ENCODE measurements at regions not wholly inside any gene's neighbourhood (a gene's known extent, or its start where the extent isn't known, plus 50 kb on each side); places are given as distances from the start of the nearest gene placed in this dataset.

DNA sequence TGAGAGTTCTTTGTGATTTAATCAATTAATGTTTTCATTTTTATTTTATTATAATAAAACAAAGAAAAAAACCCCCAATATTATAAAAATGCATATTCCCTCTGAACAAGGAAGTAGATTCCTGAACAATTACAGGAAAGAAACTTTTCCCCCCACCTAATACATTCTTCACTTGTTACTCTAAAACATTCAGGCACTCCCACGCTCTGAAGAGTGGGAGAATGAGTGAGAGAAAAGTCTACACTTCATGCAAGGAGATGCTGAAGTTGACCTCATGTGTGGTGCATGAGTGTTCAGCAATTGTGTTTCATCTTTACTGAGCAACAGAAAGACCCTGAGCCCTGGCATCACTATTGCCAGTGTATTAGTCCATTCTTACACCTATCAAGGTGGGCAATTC lies 244.2 kb upstream of the IGFBP3 start:
- DNase-seq = no peak
- Histone ChIP-seq H2BK5ac (ENCODE audit: low read depth, low read length, poor library complexity, severe bottlenecking) (no peak overlapping the region), H2BK15ac (ENCODE audit: low read depth, poor library complexity, severe bottlenecking) (no peak overlapping the region), H3K18ac (ENCODE audit: low read depth in 1 of 2, low read length in 2 of 2) (no peak overlapping the region), H3K27ac (ENCODE audit: low read length, poor library complexity, severe bottlenecking) (no peak overlapping the region), H3K4me2 (ENCODE audit: low read length, poor library complexity, severe bottlenecking) (no peak overlapping the region), H3K79me1 (replicated peaks; ENCODE audit: low read length, poor library complexity, severe bottlenecking) (no peaks in the 10 kb centered on the region), H3K4me3 (ENCODE audit: insufficient read depth in 1 of 2, low read depth in 1 of 2, low read length in 2 of 2) (no peak overlapping the region), H3K4me1 (ENCODE audit: control insufficient read depth, insufficient read depth, low read depth, low read length) (peaks cover 5% of the 10 kb centered on the region), H3K9me3 (ENCODE audit: control insufficient read depth, low read length) (no peaks in the 10 kb centered on the region), H3K4ac (ENCODE audit: low read depth in 1 of 2, low read length in 2 of 2) (no peak overlapping the region), H2AFZ (ENCODE audit: low read depth, low read length) (no peak overlapping the region), H2BK120ac (ENCODE audit: low read depth, low read length) (no peak overlapping the region), H2BK12ac (ENCODE audit: low read length in 2 of 2) (no peak overlapping the region), H3K9ac (ENCODE audit: low read length) (no peak overlapping the region), H3K27me3 (ENCODE audit: control insufficient read depth in 1 of 2, insufficient read depth in 1 of 2, low read length in 2 of 2) (no peaks in the 10 kb centered on the region), H3K36me3 (ENCODE audit: control insufficient read depth in 1 of 2, insufficient read depth in 2 of 2, low read depth in 1 of 2, low read length in 2 of 2) (no peaks in the 10 kb centered on the region), H3K23ac (ENCODE audit: low read length in 2 of 2) (no peak overlapping the region), H2AK5ac (ENCODE audit: low read length, severe bottlenecking) (no peak overlapping the region), H3K14ac (ENCODE audit: low read length in 2 of 2) (no peak overlapping the region), H4K8ac (ENCODE audit: low read length) (no peak overlapping the region), H4K91ac (ENCODE audit: low read length) (no peak overlapping the region)
- WGBS = 67% methylated on average over 1 of the region's 1 CpG

DNA sequence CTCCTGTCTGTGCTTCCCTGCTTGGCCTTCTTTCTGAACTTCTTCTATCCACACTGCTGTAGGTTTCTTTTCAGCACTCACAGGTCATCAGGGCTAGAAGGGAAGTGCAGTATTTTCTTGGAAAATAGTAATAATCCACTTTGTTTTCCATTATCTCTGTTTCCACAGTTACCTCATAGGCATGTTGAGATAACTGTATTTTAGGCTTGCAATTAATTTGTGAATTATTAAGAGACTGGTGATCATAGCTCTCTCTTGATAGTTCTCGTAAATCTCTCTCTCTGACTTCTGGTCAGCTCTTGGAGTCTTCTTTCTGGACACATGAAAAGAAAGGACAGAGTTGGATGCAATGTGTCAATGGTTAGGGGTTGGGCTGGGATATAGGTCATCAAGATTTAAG lies 243.6 kb upstream of the IGFBP3 start:
- Histone ChIP-seq H2AFZ (ENCODE audit: low read depth, low read length) (no peak overlapping the region), H3K27me3 (ENCODE audit: control insufficient read depth in 1 of 2, insufficient read depth in 1 of 2, low read length in 2 of 2) (no peaks in the 10 kb centered on the region), H3K27ac (ENCODE audit: low read length, poor library complexity, severe bottlenecking) (no peak overlapping the region), H2BK5ac (ENCODE audit: low read depth, low read length, poor library complexity, severe bottlenecking) (no peak overlapping the region), H3K4ac (ENCODE audit: low read depth in 1 of 2, low read length in 2 of 2) (no peak overlapping the region), H2BK120ac (ENCODE audit: low read depth, low read length) (no peak overlapping the region), H3K79me1 (replicated peaks; ENCODE audit: low read length, poor library complexity, severe bottlenecking) (no peaks in the 10 kb centered on the region), H2AK5ac (ENCODE audit: low read length, severe bottlenecking) (no peak overlapping the region), H2BK12ac (ENCODE audit: low read length in 2 of 2) (no peak overlapping the region), H3K36me3 (ENCODE audit: control insufficient read depth in 1 of 2, insufficient read depth in 2 of 2, low read depth in 1 of 2, low read length in 2 of 2) (no peaks in the 10 kb centered on the region), H3K4me3 (ENCODE audit: insufficient read depth in 1 of 2, low read depth in 1 of 2, low read length in 2 of 2) (no peak overlapping the region), H3K14ac (ENCODE audit: low read length in 2 of 2) (no peak overlapping the region), H3K4me1 (ENCODE audit: control insufficient read depth, insufficient read depth, low read depth, low read length) (peaks cover 5% of the 10 kb centered on the region), H3K23ac (ENCODE audit: low read length in 2 of 2) (no peak overlapping the region), H3K18ac (ENCODE audit: low read depth in 1 of 2, low read length in 2 of 2) (no peak overlapping the region), H4K91ac (ENCODE audit: low read length) (no peak overlapping the region), H3K4me2 (ENCODE audit: low read length, poor library complexity, severe bottlenecking) (no peak overlapping the region), H3K9me3 (ENCODE audit: control insufficient read depth, low read length) (no peaks in the 10 kb centered on the region), H2BK15ac (ENCODE audit: low read depth, poor library complexity, severe bottlenecking) (no peak overlapping the region), H3K9ac (ENCODE audit: low read length) (no peak overlapping the region), H4K8ac (ENCODE audit: low read length) (no peak overlapping the region)
- WGBS = 95% methylated on average over 1 of the region's 1 CpG
- no peak for DNase-seq

- Histone ChIP-seq H2BK15ac (ENCODE audit: low read depth, poor library complexity, severe bottlenecking) (no peak overlapping the region), H2BK120ac (ENCODE audit: low read depth, low read length) (no peak overlapping the region), H3K36me3 (ENCODE audit: control insufficient read depth in 1 of 2, insufficient read depth in 2 of 2, low read depth in 1 of 2, low read length in 2 of 2) (no peaks in the 10 kb centered on the region), H2AFZ (ENCODE audit: low read depth, low read length) (no peak overlapping the region), H3K14ac (ENCODE audit: low read length in 2 of 2) (peak overlapping the region in 1 of 2 experiments; percentile 19), H3K4me2 (ENCODE audit: low read length, poor library complexity, severe bottlenecking) (no peak overlapping the region), H2AK5ac (ENCODE audit: low read length, severe bottlenecking) (no peak overlapping the region), H4K91ac (ENCODE audit: low read length) (no peak overlapping the region), H3K4me3 (ENCODE audit: insufficient read depth in 1 of 2, low read depth in 1 of 2, low read length in 2 of 2) (no peak overlapping the region), H2BK5ac (ENCODE audit: low read depth, low read length, poor library complexity, severe bottlenecking) (no peak overlapping the region), H3K4ac (ENCODE audit: low read depth in 1 of 2, low read length in 2 of 2) (no peak overlapping the region), H3K27ac (ENCODE audit: low read length, poor library complexity, severe bottlenecking) (no peak overlapping the region), H3K27me3 (ENCODE audit: control insufficient read depth in 1 of 2, insufficient read depth in 1 of 2, low read length in 2 of 2) (no peaks in the 10 kb centered on the region), H4K8ac (ENCODE audit: low read length) (no peak overlapping the region), H3K4me1 (ENCODE audit: control insufficient read depth, insufficient read depth, low read depth, low read length) (peaks cover 3% of the 10 kb centered on the region), H2BK12ac (ENCODE audit: low read length in 2 of 2) (no peak overlapping the region), H3K18ac (ENCODE audit: low read depth in 1 of 2, low read length in 2 of 2) (no peak overlapping the region), H3K23ac (ENCODE audit: low read length in 2 of 2) (no peak overlapping the region), H3K9ac (ENCODE audit: low read length) (no peak overlapping the region), H3K9me3 (ENCODE audit: control insufficient read depth, low read length) (no peaks in the 10 kb centered on the region), H3K79me1 (replicated peaks; ENCODE audit: low read length, poor library complexity, severe bottlenecking) (no peaks in the 10 kb centered on the region)
- no CpG with 5 or more reads among the region's 1 CpG for WGBS
- no peak for DNase-seq
Observed at GRCh38 chr7:46163246-46163645, 242.2 kb upstream of the IGFBP3 start.

DNA sequence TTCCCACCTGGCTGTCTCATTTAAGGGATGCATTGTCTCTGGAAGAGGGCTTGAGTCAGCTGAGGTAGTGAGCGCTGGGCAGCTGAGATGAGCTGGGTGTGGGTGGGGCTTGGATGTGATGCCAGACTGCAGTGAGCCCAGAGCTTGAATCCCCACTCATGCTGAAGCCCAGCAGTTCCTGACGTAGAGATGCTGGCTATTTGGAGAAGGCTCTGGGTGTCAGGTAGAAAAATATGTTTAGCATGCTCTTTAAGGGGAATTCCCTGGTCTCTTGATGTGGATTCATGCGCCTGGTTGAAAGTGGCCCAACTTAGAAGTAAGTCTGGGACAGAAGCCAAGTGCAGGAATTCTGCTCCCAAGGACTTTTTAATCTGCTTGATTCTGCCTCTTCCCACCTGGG lies 241.5 kb upstream of the IGFBP3 start:
- no peak overlapping the region for H3K9ac ChIP-seq (ENCODE audit: low read length)
- H4K8ac ChIP-seq (ENCODE audit: low read length) = no peak overlapping the region
- no peak overlapping the region for H2AK5ac ChIP-seq (ENCODE audit: low read length, severe bottlenecking)
- WGBS = 88% methylated on average over 3 of the region's 3 CpGs
- H2BK5ac ChIP-seq (ENCODE audit: low read depth, low read length, poor library complexity, severe bottlenecking) = no peak overlapping the region
- no peak overlapping the region for H3K4me2 ChIP-seq (ENCODE audit: low read length, poor library complexity, severe bottlenecking)
- no peak overlapping the region for H2BK15ac ChIP-seq (ENCODE audit: low read depth, poor library complexity, severe bottlenecking)
- no peak overlapping the region for H3K4ac ChIP-seq (ENCODE audit: low read depth in 1 of 2, low read length in 2 of 2)
- H4K91ac ChIP-seq (ENCODE audit: low read length) = no peak overlapping the region
- H3K23ac ChIP-seq (ENCODE audit: low read length in 2 of 2) = no peak overlapping the region
- H3K4me3 ChIP-seq (ENCODE audit: insufficient read depth in 1 of 2, low read depth in 1 of 2, low read length in 2 of 2) = no peak overlapping the region
- no peak overlapping the region for H2BK12ac ChIP-seq (ENCODE audit: low read length in 2 of 2)
- no peaks in the 10 kb centered on the region for H3K27me3 ChIP-seq (ENCODE audit: control insufficient read depth in 1 of 2, insufficient read depth in 1 of 2, low read length in 2 of 2)
- H3K79me1 ChIP-seq (replicated peaks; ENCODE audit: low read length, poor library complexity, severe bottlenecking) = no peaks in the 10 kb centered on the region
- H3K9me3 ChIP-seq (ENCODE audit: control insufficient read depth, low read length) = no peaks in the 10 kb centered on the region
- H3K14ac ChIP-seq (ENCODE audit: low read length in 2 of 2) = no peak overlapping the region
- H3K18ac ChIP-seq (ENCODE audit: low read depth in 1 of 2, low read length in 2 of 2) = no peak overlapping the region
- H3K36me3 ChIP-seq (ENCODE audit: control insufficient read depth in 1 of 2, insufficient read depth in 2 of 2, low read depth in 1 of 2, low read length in 2 of 2) = no peaks in the 10 kb centered on the region
- DNase-seq = no peak
- no peak overlapping the region for H2AFZ ChIP-seq (ENCODE audit: low read depth, low read length)
- no peak overlapping the region for H2BK120ac ChIP-seq (ENCODE audit: low read depth, low read length)
- H3K27ac ChIP-seq (ENCODE audit: low read length, poor library complexity, severe bottlenecking) = no peak overlapping the region
- peaks cover 3% of the 10 kb centered on the region for H3K4me1 ChIP-seq (ENCODE audit: control insufficient read depth, insufficient read depth, low read depth, low read length)

Measured in mesenchymal stem cell (in vitro differentiated cells and primary cell).